OCI-LY1 (cell line): ENCODE measurements at regions not wholly inside any gene's neighbourhood (a gene's known extent, or its start where the extent isn't known, plus 50 kb on each side); places are given as distances from the start of the nearest gene placed in this dataset.
A peak's percentile ranks its signal among the peaks of the same experiment; 100 is the strongest.
"Not testable (repeated sequence)": the region's sequence is repeated elsewhere in the genome, so short reads cannot be mapped to it uniquely, and the experiment has no call there.

ENCODE experiments used
- H2AFZ ChIP-seq: fragments of 200-600 bp; sonication (generic), shearing (Covaris generic); 2 replicates; pipeline ENCODE4 v1.6.0; 2014; ENCODE audit warnings: antibody characterized with exemption, mild to moderate bottlenecking, low read length
- H3F3A ChIP-seq: fragments of 200-600 bp; sonication (generic), shearing (Covaris generic); 2 replicates; pipeline ENCODE4 v1.6.0; 2014; ENCODE audit warnings: mild to moderate bottlenecking, antibody characterized with exemption, low read length, moderate library complexity; ENCODE audit not compliant: insufficient read depth
- H3K27ac ChIP-seq: fragments of 200-600 bp; sonication (generic); 2 replicates; pipeline ENCODE4 v1.5.1; 2014; ENCODE audit warnings: low read length, mixed run types, mild to moderate bottlenecking, low read depth; ENCODE audit not compliant: poor library complexity, severe bottlenecking
- H3K27me3 ChIP-seq: fragments of 200-600 bp; sonication (generic); 2 replicates; pipeline ENCODE4 v1.6.0; 2014; ENCODE audit warnings: antibody characterized with exemption, mild to moderate bottlenecking, low read length, moderate library complexity; ENCODE audit not compliant: insufficient read depth
- H3K36me3 ChIP-seq: fragments of 200-600 bp; sonication (generic); 2 replicates; pipeline ENCODE4 v1.6.1; 2014; ENCODE audit warnings: mild to moderate bottlenecking, antibody characterized with exemption, low read length, moderate library complexity, mixed read lengths; ENCODE audit not compliant: insufficient read depth
- H3K4me1 ChIP-seq: fragments of 200-600 bp; sonication (generic); 2 replicates; pipeline ENCODE4 v1.5.1; 2014; ENCODE audit warnings: mild to moderate bottlenecking, low read length, moderate library complexity; ENCODE audit not compliant: insufficient read depth, severe bottlenecking
- H3K4me2 ChIP-seq: fragments of 200-600 bp; sonication (generic), shearing (Covaris generic); 2 replicates; pipeline ENCODE4 v1.6.1; 2014; ENCODE audit warnings: low read length
- H3K4me3 ChIP-seq: fragments of 200-600 bp; sonication (generic); 2 replicates; pipeline ENCODE4 v1.5.1; 2014; ENCODE audit warnings: low read length, low read depth, mild to moderate bottlenecking, mixed read lengths; ENCODE audit not compliant: poor library complexity, severe bottlenecking
- H3K79me2 ChIP-seq: fragments of 200-600 bp; shearing (Covaris generic); 2 replicates; pipeline ENCODE4 v1.6.1; 2016; ENCODE audit warnings: mixed run types, low read length, mixed read lengths; ENCODE audit not compliant: insufficient read depth
- H3K9ac ChIP-seq: fragments of 200-600 bp; sonication (generic), shearing (Covaris generic); 2 replicates; pipeline ENCODE4 v1.6.1; 2014; ENCODE audit warnings: mild to moderate bottlenecking, low read length, mixed read lengths
- H3K9me2 ChIP-seq: fragments of 200-600 bp; sonication (generic), shearing (Covaris generic); 2 replicates; pipeline ENCODE4 v1.6.1; 2014; ENCODE audit warnings: low read depth, mild to moderate bottlenecking, low read length, mixed read lengths
- H3K9me3 ChIP-seq: fragments of 200-600 bp; shearing (Covaris generic); 2 replicates; pipeline ENCODE4 v1.6.1; 2014; ENCODE audit warnings: low read length, mixed read lengths
- H4K20me1 ChIP-seq: fragments of 200-600 bp; sonication (generic), shearing (Covaris generic); 2 replicates; pipeline ENCODE4 v1.6.0; 2016; ENCODE audit warnings: mild to moderate bottlenecking, low read length; ENCODE audit not compliant: insufficient read depth
- TF ChIP-seq, protein P1 (sequence below): fragments of 200-600 bp; sonication (generic), shearing (Covaris generic); IDR thresholded peaks from 2 replicates; pipeline ENCODE4 v1.5.1; 2017; ENCODE audit warnings: mild to moderate bottlenecking, antibody characterized with exemption, low read length, moderate library complexity, mixed read lengths

DNA sequence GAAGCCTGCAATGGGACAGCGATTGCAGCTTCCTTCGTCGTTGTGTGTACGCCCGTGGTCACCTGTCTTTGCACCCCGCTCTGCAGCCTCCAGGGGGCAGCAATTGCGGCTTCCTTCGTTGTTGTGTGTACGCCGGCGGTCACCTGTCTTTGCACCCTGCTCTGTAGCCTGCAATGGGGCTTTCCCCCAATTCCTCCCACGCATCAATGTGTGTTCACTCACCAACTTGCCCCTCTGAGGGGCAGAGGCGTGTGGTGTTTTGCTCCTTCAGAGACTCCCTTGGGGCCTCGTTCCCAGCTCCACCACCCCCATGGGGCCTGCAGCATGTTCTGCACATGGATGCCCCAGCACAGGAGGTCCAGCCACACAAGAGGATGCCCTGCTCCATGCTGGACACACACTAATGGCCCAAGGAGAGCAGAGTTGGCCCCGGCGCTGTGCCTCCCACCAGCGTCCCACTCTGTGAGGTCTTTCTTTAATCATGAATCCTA, 197.1 kb downstream of the LAT start:
- not testable (repeated sequence) for H3K9me3 ChIP-seq
- TF ChIP-seq, protein P1, sequence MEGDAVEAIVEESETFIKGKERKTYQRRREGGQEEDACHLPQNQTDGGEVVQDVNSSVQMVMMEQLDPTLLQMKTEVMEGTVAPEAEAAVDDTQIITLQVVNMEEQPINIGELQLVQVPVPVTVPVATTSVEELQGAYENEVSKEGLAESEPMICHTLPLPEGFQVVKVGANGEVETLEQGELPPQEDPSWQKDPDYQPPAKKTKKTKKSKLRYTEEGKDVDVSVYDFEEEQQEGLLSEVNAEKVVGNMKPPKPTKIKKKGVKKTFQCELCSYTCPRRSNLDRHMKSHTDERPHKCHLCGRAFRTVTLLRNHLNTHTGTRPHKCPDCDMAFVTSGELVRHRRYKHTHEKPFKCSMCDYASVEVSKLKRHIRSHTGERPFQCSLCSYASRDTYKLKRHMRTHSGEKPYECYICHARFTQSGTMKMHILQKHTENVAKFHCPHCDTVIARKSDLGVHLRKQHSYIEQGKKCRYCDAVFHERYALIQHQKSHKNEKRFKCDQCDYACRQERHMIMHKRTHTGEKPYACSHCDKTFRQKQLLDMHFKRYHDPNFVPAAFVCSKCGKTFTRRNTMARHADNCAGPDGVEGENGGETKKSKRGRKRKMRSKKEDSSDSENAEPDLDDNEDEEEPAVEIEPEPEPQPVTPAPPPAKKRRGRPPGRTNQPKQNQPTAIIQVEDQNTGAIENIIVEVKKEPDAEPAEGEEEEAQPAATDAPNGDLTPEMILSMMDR, result peak; percentile 45

DNA sequence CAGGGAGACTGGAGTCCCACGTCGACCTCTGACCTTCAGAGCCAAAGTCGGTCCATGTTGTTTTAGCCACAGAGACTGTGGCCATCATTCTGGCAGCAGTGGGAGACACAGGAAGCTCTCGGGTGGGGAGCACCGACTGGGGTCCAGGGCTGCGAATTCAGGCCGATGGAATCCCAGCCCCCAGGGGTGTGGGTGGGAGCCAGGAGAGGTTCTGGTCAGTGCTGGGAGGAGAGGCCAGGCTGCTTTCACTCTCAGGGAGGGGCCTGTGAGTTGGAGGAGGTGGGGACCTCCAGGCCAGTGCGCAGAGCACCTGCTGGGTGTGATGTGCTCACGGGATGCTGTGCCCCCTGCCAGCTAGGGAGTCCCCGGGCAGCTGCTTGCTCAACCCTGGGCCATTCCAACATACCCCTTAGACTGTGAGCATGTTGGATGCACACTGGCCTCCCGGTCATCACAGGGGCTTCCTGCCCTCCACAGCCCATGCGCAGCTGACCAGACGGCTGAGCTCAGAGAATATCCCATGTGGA, 196.5 kb downstream of the LAT start:
- not testable (repeated sequence) for H3K9me3 ChIP-seq, H3K4me3 ChIP-seq, H3K4me2 ChIP-seq, H3K9ac ChIP-seq, H3K27me3 ChIP-seq, H3K27ac ChIP-seq, H3K36me3 ChIP-seq, H4K20me1 ChIP-seq, H3K79me2 ChIP-seq, H3K9me2 ChIP-seq, H2AFZ ChIP-seq, H3K4me1 ChIP-seq, H3F3A ChIP-seq

More for the DNA sequence above, 197.1 kb downstream of the LAT start:
- not testable (repeated sequence) for H3K4me2 ChIP-seq, H4K20me1 ChIP-seq, H3K4me3 ChIP-seq, H3K9ac ChIP-seq, H3K36me3 ChIP-seq, H3K4me1 ChIP-seq, H3K27me3 ChIP-seq, H3K79me2 ChIP-seq, H3K27ac ChIP-seq, H3K9me2 ChIP-seq, H3F3A ChIP-seq, H2AFZ ChIP-seq

DNA sequence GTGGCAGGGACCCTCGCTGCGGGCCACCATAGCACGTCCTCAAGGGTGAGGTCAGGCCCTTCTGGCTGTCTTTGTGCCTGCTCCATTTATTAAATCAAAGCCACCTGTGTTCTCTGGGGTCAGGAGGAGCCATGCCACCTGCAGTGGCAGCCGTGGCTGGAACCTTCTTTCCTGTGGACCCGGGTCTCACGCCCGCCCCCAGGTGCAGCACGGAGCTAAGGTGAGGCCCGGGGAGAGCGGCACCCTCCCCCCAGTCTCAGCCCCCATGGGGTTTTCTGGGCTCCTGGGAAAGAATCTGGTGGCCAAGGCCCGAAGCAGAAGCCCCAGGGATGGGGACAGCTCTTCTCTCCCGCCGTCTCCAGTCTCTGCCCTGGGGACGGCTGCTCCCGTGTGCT, 195.4 kb downstream of the LAT start:
- not testable (repeated sequence) for H3K9me3 ChIP-seq, H2AFZ ChIP-seq, H3K9me2 ChIP-seq, H3K27me3 ChIP-seq, H3K79me2 ChIP-seq, H3K36me3 ChIP-seq, H3K4me1 ChIP-seq, H3K27ac ChIP-seq, H3K4me3 ChIP-seq, H3K9ac ChIP-seq, H3K4me2 ChIP-seq, H4K20me1 ChIP-seq, H3F3A ChIP-seq

DNA sequence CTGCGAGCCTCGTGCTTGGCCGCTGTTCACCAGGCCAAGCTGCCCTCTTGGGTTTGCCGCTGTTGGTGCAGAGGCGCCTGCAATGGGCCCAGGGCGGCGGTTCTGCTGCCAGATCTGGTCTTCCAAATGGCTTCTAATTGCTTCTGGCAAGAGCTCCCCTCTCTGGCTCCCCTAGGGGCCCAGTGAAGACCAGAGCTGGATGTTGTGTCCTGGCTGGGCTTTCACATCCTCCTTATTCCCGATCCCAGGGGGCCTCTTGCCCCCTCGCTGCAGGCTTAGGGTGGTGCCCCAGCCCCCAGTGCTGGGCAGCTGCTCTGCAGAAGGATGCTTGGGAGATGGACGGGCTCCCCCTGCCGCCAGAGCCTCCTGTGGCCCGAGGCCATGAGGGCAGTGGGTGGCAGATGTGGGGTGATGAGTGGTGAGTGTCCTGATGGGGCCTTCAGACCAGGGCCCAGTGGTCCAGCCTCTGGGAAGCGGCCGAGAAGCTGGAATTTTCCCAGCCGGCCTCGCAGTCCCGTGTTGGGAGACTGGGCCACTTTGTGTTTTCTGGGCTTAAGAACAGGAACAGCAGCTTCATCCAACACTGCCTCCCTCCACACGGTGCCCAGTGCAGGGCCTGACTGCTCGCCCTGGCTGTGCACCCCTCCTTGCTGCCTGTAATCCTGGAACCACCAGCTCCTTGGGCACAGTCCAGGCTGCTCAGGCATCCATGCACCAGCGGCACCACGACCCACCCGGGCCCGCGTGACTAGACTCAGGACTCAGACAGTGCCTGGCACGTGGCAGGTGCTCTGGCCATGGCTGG, 194.8 kb downstream of the LAT start:
- not testable (repeated sequence) for H3K9me2 ChIP-seq, H3K4me3 ChIP-seq, H3K27ac ChIP-seq, H3F3A ChIP-seq, H3K9ac ChIP-seq, H3K4me1 ChIP-seq, H3K4me2 ChIP-seq, H3K27me3 ChIP-seq, H2AFZ ChIP-seq, H3K9me3 ChIP-seq, H3K36me3 ChIP-seq, H3K79me2 ChIP-seq, H4K20me1 ChIP-seq

DNA sequence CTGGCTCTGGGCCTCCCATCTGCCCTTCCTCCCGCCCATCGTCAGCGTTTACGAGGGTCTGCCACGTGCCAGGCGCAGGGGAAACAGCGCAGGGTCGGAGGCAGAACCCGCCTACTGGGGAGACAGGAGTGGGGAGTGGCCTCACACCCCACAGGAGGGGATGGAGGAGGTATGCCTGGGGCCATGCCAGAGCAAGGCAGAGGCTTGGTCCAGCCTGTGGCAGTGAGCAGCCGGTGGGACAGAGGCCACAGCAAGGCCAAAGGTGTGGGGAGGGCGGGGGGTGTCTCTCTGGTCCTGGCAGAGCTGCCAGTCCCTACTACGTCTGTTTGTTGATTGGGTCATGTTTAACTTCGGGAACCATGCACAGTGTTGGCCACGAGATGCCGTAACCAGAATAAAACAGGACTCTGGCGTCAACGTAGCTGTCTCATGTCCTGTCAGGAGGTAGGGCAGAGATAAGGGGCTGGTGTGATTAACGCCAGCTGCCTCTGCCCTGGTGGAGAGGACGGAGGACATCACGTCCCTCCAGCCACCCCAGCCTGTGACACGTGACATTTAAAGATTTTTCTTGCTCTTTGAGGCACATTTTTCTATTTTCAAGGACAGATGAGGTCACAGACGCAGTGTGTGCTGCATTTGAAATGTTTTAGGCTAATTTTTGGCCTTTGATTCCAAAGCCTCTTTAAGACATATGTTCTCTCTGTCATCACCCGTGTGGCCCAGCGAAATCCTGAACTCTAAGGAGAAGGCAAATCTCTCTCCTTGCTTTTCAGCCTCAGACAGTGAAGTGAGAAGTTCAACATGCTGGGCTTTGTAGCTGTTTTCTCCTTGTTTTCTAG, 193.3 kb downstream of the LAT start:
- H3K79me2 ChIP-seq, H3K27ac ChIP-seq, H3K4me2 ChIP-seq, H3F3A ChIP-seq, H4K20me1 ChIP-seq, H3K27me3 ChIP-seq, H3K9me3 ChIP-seq, H3K4me3 ChIP-seq, H2AFZ ChIP-seq, H3K4me1 ChIP-seq, H3K9ac ChIP-seq, H3K36me3 ChIP-seq, H3K9me2 ChIP-seq: not testable (repeated sequence)

DNA sequence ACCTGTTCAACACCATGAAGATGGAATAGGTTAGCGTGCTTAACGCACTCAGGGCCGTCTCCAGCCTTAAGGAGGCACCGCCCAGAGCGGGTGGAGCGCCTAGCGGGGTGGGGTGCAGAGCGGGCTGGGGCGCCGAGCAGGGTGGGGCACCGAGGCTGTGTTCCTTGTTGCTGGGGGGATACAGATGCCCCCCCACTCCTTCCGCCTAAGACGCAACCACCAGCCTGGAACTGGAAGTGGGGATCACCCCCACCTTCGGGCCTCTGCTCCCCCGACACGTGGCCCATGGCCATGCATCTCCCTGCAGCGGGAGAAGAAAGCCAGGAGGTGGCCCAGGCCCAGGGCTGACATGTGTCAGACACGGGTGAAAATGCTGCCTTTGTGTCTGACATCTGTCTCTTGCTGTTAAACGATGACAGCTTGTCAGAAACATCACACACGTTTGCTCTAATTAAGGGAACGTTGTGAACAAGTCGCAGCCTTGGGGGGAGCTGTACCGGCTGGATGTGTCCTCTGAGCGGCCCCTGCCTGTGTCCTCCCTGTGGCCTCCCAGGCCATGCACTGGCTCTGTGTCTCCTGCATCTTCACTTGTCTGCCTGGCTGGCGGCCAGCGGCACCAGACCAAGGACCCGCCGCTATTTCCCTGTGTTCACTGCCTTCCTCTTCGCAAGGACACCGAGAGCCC, 192.5 kb downstream of the LAT start:
- not testable (repeated sequence) for H3K79me2 ChIP-seq, H2AFZ ChIP-seq, H3K9me3 ChIP-seq, H3K4me3 ChIP-seq, H4K20me1 ChIP-seq, H3K27ac ChIP-seq, H3K4me2 ChIP-seq, H3K4me1 ChIP-seq, H3K27me3 ChIP-seq, H3K9me2 ChIP-seq, H3K36me3 ChIP-seq, H3K9ac ChIP-seq, H3F3A ChIP-seq
